ENCODE measurements at regions not wholly inside any gene's neighbourhood (a gene's known extent, or its start where the extent isn't known, plus 50 kb on each side); places are given as distances from the start of the nearest gene placed in this dataset.
"Not testable (repeated sequence)": the region's sequence is repeated elsewhere in the genome, so short reads cannot be mapped to it uniquely, and the experiment has no call there.

DNA sequence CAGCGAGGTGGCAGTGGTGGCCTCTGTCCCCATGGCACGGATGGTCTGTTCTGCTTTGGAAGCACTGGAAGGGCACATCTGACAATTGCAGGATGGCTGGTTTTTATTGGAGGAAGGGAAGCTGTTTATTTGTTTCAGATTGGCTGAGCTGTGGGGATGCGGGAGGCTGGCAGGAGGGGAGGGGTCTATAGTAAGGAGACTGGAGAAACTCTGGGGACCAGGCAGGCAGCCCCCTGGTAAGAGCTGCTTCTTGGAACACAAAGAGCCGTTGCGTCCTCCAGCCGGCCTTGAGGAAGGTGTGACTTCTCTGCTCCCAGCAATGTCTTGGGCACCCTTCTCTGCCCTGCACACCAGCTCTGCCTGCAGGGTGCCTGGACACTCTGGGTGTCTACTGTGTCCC, 85.1 kb upstream of the SPDYE9 start:
- not testable (repeated sequence) for DNase-seq

DNA sequence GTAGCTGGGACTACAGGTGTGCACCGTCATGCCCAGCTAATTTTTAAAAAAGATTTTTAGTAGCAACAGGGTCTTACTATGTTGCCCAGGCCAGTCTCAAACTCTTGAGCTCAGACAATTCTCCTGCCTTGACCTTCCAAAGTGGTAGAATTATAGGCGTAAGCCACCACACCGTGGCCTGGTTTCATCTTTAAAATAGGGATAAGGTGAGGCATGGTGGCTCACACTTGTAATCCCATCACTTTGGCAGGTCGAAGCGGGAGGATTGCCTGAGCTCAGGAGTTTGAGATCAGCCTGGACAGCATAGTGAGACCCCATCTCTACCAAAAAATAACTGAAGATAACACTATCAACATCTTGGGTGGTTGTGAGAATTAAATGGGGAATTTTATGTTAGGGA, 84.6 kb upstream of the SPDYE9 start:
- DNase-seq, result not testable (repeated sequence)

DNA sequence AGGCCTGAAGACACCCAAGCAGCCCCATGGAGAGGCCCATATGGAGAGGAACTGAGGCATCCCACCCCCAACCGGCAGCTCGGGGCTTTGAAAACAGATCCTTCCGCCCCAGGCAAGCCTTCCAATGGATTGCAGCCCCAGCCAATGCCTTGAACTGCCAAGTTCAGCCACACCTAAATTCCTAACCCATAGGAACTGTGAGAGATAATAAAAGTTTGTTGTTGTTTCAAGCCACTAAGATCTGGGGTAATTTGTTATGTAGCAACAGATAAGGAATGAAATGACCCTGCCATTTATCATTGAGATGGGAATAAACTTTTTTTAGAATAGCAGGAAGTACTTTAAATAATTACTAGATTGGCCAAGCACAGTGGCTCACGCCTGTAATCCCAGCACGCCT, 80.3 kb upstream of the SPDYE9 start:
- not testable (repeated sequence) for DNase-seq

DNA sequence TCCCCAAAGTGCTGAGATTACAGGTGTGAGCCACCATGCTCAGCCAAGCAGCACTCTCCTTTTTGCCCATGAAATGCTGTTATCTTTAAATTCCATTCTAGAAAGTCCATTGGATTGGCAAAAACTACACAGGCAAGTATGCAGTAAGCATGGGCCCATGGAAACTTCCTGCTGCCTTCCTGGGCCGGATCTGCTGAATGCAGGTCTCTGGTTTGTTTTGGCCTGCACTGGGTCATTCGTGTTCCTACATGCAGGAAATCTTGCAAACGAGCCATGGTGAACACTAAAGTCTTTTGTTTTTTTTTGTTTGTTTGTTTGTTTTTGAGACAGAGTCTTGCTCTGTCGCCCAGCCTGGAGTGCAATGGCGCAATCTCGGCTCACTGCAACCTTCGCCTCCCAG, 76.8 kb upstream of the SPDYE9 start:
- not testable (repeated sequence) for DNase-seq

DNA sequence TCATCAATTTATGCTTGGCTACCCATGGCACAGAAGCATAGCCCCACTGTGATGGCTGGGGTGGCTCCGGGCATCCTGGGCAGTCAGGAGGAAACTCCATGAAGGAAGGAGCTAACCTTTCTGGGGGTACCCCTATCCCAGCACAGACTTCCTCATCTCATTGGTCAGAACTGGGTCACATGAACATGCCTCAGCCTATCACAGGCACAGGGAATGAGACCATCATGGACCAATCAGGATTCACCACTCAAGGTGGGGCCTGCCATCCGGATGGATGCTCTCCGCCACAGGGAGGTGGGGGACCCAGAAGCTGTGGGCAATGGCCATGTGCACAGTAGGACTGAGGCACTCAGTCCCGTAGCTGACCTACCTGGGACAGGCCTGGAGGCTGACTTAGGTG, 75.9 kb upstream of the SPDYE9 start:
- DNase-seq, result not testable (repeated sequence)

GRCh38 chr7:73157169-73157661, 71.4 kb upstream of the SPDYE9 start:
- DNase-seq, result not testable (repeated sequence)

- DNase-seq, result not testable (repeated sequence)
These were observed 70.8 kb upstream of the SPDYE9 start for GRCh38 chr7:73156510-73157168.

GRCh38 chr7:73154586-73155038, 68.8 kb upstream of the SPDYE9 start:
- peak; percentile 78 for DNase-seq

- not testable (repeated sequence) for DNase-seq
These were observed 68.2 kb upstream of the SPDYE9 start for GRCh38 chr7:73153921-73154585.

GRCh38 chr7:73148570-73148969, 62.7 kb upstream of the SPDYE9 start:
- DNase-seq, result not testable (repeated sequence)

GRCh38 chr7:73147681-73148080, 61.8 kb upstream of the SPDYE9 start:
- not testable (repeated sequence) for DNase-seq

DNA sequence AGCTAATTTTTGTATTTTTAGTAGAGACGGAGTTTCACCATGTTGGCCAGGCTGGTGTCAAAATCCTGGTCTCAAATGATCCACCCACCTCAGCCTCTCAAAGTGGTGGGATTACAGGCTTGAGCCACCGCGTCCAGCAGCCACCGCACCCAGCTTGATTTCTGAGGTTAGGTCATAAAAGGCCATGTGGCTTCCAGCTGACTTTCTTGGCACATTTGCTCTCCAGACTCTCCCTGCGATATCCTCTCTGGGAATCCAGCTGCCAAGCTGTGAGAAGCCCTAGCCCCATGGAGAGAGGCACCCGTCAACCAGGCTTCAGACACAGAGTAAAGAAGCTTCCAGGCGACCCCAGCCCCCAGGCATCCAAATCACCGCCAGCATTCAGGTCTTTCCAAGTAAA, 58.2 kb upstream of the SPDYE9 start:
- not testable (repeated sequence) for DNase-seq

DNA sequence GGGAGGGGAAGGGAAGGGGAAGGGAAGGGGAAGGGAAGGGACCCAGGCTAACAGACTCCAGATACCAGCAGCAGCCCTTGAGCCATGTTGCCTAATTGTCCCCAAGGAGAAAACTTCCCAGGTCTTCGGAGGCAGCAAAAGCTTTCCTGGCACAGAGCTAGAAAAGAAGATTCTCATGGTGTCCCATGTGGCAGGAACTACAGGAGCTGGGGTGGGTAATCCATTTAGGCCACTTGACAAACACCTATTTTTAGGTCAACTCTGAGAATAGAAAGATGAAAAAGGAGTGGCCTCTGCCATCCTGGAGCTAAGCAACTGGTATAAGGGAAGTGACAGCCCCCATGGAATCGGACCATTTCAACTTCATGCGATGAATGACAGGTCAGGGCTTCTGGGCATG, 52.1 kb upstream of the SPDYE9 start:
- DNase-seq, result not testable (repeated sequence)
